CD14-positive monocyte (primary cell): ENCODE measurements at regions not wholly inside any gene's neighbourhood (a gene's known extent, or its start where the extent isn't known, plus 50 kb on each side); places are given as distances from the start of the nearest gene placed in this dataset.

Source experiments
- DNase-seq, 3 donors: peaks; one replicate each; pipeline ENCODE4 v3.0.0-alpha.2; 2011 to 2022
- H2AFZ ChIP-seq: 2 replicates; pipeline ENCODE4 v1.6.0; 2012; ENCODE audit warnings: mild to moderate bottlenecking, low read depth, low read length, inconsistent platforms; ENCODE audit not compliant: insufficient read depth, poor library complexity, severe bottlenecking
- H3K27ac ChIP-seq, 2 donors: 1 replicate in 1 of 2; 2 replicates in 1 of 2; pipeline ENCODE4 v1.5.1; 2012 to 2013; ENCODE audit warnings: low read length in 2 of 2, control low read depth in 1 of 2, inconsistent platforms in 1 of 2, low read depth in 1 of 2, mild to moderate bottlenecking in 1 of 2
- H3K27me3 ChIP-seq, 2 donors: one replicate each; pipeline versions ENCODE4 v1.6.0 to v1.6.1; 2011 to 2013; ENCODE audit warnings: low read length in 2 of 2; ENCODE audit not compliant: control insufficient read depth in 2 of 2, insufficient read depth in 2 of 2
- H3K36me3 ChIP-seq, 2 donors: replicated peaks in 1 of 2; 1 replicate in 1 of 2; 2 replicates in 1 of 2; pipeline versions ENCODE4 v1.5.1 to v1.6.1; 2012 to 2013; ENCODE audit warnings: low read length in 2 of 2, control low read depth in 1 of 2, inconsistent platforms in 1 of 2, mild to moderate bottlenecking in 1 of 2; ENCODE audit not compliant: insufficient read depth in 2 of 2, control insufficient read depth in 1 of 2
- H3K4me1 ChIP-seq, 2 donors: 1 replicate in 1 of 2; 2 replicates in 1 of 2; pipeline versions ENCODE4 v1.5.1 to v1.6.1; 2012 to 2013; ENCODE audit warnings: low read length in 2 of 2, control low read depth in 1 of 2, inconsistent platforms in 1 of 2, mild to moderate bottlenecking in 1 of 2, moderate library complexity in 1 of 2; ENCODE audit not compliant: insufficient read depth in 2 of 2, control insufficient read depth in 1 of 2
- H3K4me2 ChIP-seq: replicated peaks from 2 replicates; pipeline ENCODE3; 2012; ENCODE audit warnings: low read length, moderate library complexity, mild to moderate bottlenecking; ENCODE audit not compliant: poor library complexity, severe bottlenecking; ENCODE audit errors: extremely low read depth
- H3K4me3 ChIP-seq, 3 experiments: fragments of 200-600 bp in 1 of 3; sonication (generic) in 1 of 3; replicated peaks in 1 of 3; 1 replicate in 2 of 3; 2 replicates in 1 of 3; pipeline ENCODE4 v1.5.1; 2011 to 2013; ENCODE audit warnings: low read length in 3 of 3, mild to moderate bottlenecking in 3 of 3, control low read depth in 2 of 3, low read depth in 2 of 3, inconsistent platforms in 1 of 3, moderate library complexity in 1 of 3
- H3K79me2 ChIP-seq: 2 replicates; pipeline ENCODE4 v1.6.0; 2012; ENCODE audit warnings: mild to moderate bottlenecking, control low read depth, inconsistent platforms, low read length, moderate library complexity; ENCODE audit not compliant: insufficient read depth
- H3K9ac ChIP-seq: 2 replicates; pipeline ENCODE4 v1.6.0; 2017; ENCODE audit warnings: low read length, mild to moderate bottlenecking; ENCODE audit not compliant: insufficient read depth, poor library complexity, severe bottlenecking
- H3K9me3 ChIP-seq, 2 donors: replicated peaks in 1 of 2; 1 replicate in 1 of 2; 2 replicates in 1 of 2; pipeline versions ENCODE4 v1.5.1 to v1.6.1; 2012 to 2013; ENCODE audit warnings: low read length in 2 of 2, control low read depth in 1 of 2; ENCODE audit not compliant: control insufficient read depth in 1 of 2, insufficient read depth in 1 of 2
- H4K20me1 ChIP-seq: 2 replicates; pipeline ENCODE4 v1.6.0; 2012; ENCODE audit warnings: mild to moderate bottlenecking, low read length, control low read depth, moderate library complexity; ENCODE audit not compliant: insufficient read depth
- H3K27ac Mint-ChIP-seq, 7 donors: one replicate each; pipeline ENCODE4 v1.8.0; 2020; ENCODE audit warnings: mild to moderate bottlenecking in 7 of 7, mixed read lengths in 7 of 7, moderate library complexity in 6 of 7, inconsistent platforms in 2 of 7
- H3K27me3 Mint-ChIP-seq, 3 donors: one replicate each; pipeline ENCODE4 v1.8.0; 2021 to 2022; ENCODE audit warnings: low read depth in 3 of 3, mild to moderate bottlenecking in 3 of 3, mixed read lengths in 3 of 3, moderate library complexity in 3 of 3, inconsistent platforms in 1 of 3
- H3K36me3 Mint-ChIP-seq, 2 donors: one replicate each; pipeline ENCODE4 v1.8.0; 2020; ENCODE audit warnings: mixed read lengths in 2 of 2, inconsistent platforms in 1 of 2, mild to moderate bottlenecking in 1 of 2
- H3K4me1 Mint-ChIP-seq: one replicate; pipeline ENCODE4 v1.8.0; 2020; ENCODE audit warnings: mild to moderate bottlenecking, mixed read lengths
- H3K4me3 Mint-ChIP-seq, 2 donors: one replicate each; pipeline ENCODE4 v1.8.0; 2020; ENCODE audit warnings: mild to moderate bottlenecking in 2 of 2, mixed read lengths in 2 of 2, moderate library complexity in 1 of 2
- H3K9me3 Mint-ChIP-seq, 7 donors: one replicate each; pipeline ENCODE4 v1.8.0; 2020 to 2022; ENCODE audit warnings: mixed read lengths in 7 of 7, mild to moderate bottlenecking in 6 of 7, moderate library complexity in 6 of 7, inconsistent platforms in 2 of 7
- CTCF ChIP-seq: fragments of 200-600 bp; IDR thresholded peaks from one replicate; pipeline ENCODE4 v1.8.0; 2022; ENCODE audit warnings: antibody characterized with exemption, mild to moderate bottlenecking
- WGBS: methylation state at CpG from one replicate; pipeline ENCODE4 v1.1.5; 2013; ENCODE audit warnings: missing lambda C conversion rate; ENCODE audit not compliant: insufficient coverage; 5-methylcytosine and 5-hydroxymethylcytosine counted together
- intact Hi-C, 2 donors: fragments of 100-400 bp; cut with micrococcal nuclease; formaldehyde crosslinking; loops; one replicate each; pipeline versions ENCODE4 v1.15.0 to v1.15.1; 2023

DNA sequence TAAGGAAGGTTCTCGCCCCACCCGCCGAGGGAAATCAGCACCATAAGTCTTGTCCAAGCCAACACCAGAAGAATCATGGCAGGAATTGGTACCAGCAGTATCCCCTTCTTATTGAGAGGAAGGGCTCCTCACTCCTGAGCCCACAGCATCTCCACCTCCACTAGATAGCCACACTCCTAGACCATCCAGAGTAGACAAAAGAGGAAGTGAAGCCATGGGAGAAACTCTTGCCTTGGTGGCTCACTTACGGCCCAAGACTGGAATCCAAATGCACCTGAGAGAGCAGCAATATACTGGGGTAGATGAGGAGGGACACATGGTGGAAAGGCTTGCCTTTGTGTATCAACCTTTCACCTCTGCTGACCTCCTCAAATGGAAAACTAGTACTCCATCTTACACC is 255.3 kb upstream of the PRKX start:
- no peaks in the 10 kb centered on the region for H3K36me3 Mint-ChIP-seq
- no CpG with 5 or more reads among the region's 4 CpGs for WGBS
- intact Hi-C loops = no loop called here

GRCh38 chrX:3963980-3964379 is 250.5 kb upstream of the PRKX start:
- no peak overlapping the region for H2AFZ ChIP-seq
- H3K9ac ChIP-seq = no peak overlapping the region
- no peak overlapping the region for H3K4me3 Mint-ChIP-seq
- TF ChIP-seq CTCF = no peak
- H3K4me1 ChIP-seq = no peaks in the 10 kb centered on the region
- no peaks in the 10 kb centered on the region for H4K20me1 ChIP-seq
- no peak for DNase-seq
- no peak overlapping the region for H3K4me2 ChIP-seq
- intact Hi-C loops = no loop called here
- H3K9me3 Mint-ChIP-seq = peaks cover 0 to 3% (median 0%) of the 10 kb centered on the region in 7 donors
- WGBS = no CpG with 5 or more reads among the region's 6 CpGs
- H3K27me3 Mint-ChIP-seq = peaks cover 2 to 11% (median 8%) of the 10 kb centered on the region in 3 donors
- H3K36me3 ChIP-seq = no peaks in the 10 kb centered on the region
- H3K9me3 ChIP-seq = no peaks in the 10 kb centered on the region
- peaks cover 5% of the 10 kb centered on the region for H3K4me1 Mint-ChIP-seq
- H3K27me3 ChIP-seq = no peaks in the 10 kb centered on the region
- no peaks in the 10 kb centered on the region for H3K79me2 ChIP-seq
- no peak overlapping the region for H3K4me3 ChIP-seq
- no peak overlapping the region for H3K27ac ChIP-seq
- no peak overlapping the region for H3K27ac Mint-ChIP-seq
- H3K36me3 Mint-ChIP-seq = no peaks in the 10 kb centered on the region

More for the DNA sequence above, 255.3 kb upstream of the PRKX start:
- Histone ChIP-seq H3K4me1 (no peaks in the 10 kb centered on the region), H3K4me2 (no peak overlapping the region), H3K27me3 (no peaks in the 10 kb centered on the region), H4K20me1 (no peaks in the 10 kb centered on the region), H3K9ac (no peak overlapping the region), H3K79me2 (no peaks in the 10 kb centered on the region), H3K9me3 (no peaks in the 10 kb centered on the region), H2AFZ (no peak overlapping the region), H3K36me3 (no peaks in the 10 kb centered on the region), H3K27ac (no peak overlapping the region), H3K4me3 (no peak overlapping the region)
- TF ChIP-seq CTCF = no peak
- H3K9me3 Mint-ChIP-seq = peaks cover 0 to 5% (median 2%) of the 10 kb centered on the region in 7 donors
- H3K4me1 Mint-ChIP-seq = no peaks in the 10 kb centered on the region
- no peak for DNase-seq
- H3K27me3 Mint-ChIP-seq = peaks cover 0 to 2% (median 0%) of the 10 kb centered on the region in 3 donors
- no peak overlapping the region for H3K4me3 Mint-ChIP-seq
- no peak overlapping the region for H3K27ac Mint-ChIP-seq
